Stimulated activated CD4-positive, alpha-beta T cell treated with anti-CD3 and anti-CD28 coated beads, Interleukin-4, amount 100 ng/mL, for 48 hours (primary cell): ENCODE measurements at regions not wholly inside any gene's neighbourhood (a gene's known extent, or its start where the extent isn't known, plus 50 kb on each side); places are given as distances from the start of the nearest gene placed in this dataset.
"Not testable (repeated sequence)": the region's sequence is repeated elsewhere in the genome, so short reads cannot be mapped to it uniquely, and the experiment has no call there.

Experiments used
- DNase-seq, 2 donors: peaks; one replicate each; pipeline ENCODE4 v3.0.0-alpha.2; 2020; ENCODE audit warnings: low read depth in 2 of 2

DNA sequence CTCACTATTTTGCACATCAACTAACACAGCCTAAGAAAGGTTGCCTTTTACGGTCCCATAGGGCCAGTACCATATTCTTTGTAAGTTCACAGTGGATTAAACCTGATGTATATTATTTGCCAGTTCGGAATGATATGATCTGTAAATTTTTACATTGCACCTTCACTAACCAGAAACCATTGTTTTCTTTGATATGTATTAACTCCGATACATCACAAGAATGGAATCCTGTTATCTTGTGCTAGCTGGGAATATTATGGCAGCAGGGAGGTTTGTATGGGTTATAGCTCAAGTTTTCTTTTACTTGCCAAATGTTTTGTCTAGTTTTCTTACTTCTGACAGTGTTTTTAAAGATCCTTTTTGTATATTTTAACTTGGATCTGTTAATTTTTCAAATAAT lies 51.4 kb upstream of the S1PR1 start:
- DNase-seq, result no peak

DNA sequence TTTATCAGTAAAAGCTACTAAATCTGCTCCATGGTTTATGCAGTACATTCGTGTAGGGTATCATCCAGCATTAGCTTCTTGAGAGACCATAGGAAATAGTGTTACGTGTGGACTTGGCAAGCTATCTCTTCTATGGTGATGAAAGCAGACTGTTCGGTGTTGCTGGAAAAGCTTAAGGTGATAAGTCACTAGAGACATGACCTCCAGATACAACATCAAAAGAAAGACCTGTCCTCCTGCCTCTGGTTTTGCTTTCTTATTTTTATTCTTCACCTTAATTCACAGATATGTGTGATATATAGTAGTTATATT lies 53.5 kb upstream of the S1PR1 start:
- DNase-seq, result no peak

DNA sequence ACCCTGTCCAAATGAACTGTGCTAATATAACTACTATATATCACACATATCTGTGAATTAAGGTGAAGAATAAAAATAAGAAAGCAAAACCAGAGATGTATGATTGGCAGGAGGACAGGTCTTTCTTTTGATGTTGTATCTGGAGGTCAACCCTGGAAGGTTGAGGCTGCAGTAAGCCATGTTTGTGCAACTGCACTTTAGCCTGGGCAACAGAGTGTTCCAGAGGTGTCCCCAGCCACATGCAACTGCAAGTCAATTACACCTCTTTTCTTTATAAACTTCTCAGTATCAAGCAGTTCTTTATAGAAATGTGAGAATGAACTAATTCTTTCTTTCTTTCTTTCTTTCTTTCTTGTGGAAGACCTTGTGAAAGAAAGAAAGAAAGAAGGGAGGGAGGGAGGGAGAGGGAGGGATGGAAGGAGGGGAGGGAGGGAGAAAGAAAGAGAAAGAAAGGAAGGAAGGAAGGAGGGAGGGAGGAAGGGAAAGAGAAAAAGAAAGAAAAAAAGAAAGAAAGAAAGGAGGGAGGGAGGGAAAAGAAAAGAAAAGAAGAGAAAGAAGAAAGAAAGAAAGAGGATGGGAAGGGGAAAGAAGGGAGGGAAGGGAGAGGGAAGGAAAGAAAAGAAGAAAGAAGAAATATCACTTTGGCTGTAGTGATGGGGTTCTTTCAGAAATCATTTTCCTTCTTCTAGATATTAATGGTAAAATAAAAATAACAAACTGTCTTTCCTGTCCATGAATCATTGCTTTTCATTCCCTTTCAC lies 54.0 kb upstream of the S1PR1 start:
- DNase-seq, result no peak

DNA sequence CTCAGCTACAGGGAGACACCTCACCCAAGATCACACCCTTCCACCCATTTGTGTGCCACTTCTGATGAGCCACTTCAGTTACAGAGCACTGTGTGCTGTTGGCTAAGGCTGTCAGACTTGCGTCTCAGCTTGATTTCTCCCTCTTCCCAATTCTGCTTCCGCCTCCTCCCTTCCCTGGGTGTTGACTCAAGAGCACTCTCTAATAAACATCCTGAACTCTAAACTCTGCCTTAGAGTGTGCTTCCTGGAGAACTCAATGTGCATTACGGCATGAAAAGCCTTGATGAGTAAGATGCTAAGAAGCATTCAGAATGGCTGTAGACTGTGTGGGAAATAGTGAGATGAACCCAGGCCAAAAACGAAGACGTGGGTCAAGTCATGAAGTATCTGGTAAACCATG lies 54.9 kb upstream of the S1PR1 start:
- DNase-seq, result no peak

DNA sequence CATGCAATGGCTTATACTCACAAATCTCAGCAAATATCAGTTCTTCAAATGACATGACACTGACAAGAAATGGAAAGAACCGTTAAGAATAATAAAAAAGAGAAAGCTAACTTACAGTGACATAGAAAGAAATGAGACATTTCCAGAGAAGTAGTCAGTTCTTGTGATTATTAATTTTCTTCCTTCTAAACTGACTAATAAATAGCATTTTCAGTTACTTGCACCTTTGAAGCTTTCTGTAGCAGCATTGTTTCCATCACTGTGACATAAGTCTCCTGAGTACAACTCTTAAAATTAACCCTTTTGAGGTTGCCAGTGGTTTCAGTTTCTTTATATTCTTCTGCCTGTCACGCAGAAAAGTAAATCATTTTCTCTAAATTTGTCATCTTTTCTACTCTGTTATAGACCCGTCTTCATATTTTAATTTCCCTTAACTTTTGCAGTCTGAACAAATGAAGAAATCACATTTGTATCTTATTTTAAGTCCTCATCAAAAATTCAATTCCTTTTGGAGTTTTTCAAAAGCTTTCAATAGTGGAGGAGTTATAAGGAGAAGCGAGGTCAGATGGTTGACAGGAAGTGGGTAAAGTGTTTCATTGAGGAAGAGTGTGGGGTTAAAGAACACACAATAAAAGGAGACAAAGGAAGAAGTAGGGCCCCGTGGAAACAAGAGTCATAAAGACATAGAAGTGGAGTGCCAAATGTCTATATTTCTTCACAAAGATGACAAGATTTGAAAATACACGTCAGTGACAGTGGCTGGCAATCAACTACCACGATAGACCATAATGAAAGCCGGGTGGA lies 57.9 kb upstream of the S1PR1 start:
- DNase-seq, result no peak

DNA sequence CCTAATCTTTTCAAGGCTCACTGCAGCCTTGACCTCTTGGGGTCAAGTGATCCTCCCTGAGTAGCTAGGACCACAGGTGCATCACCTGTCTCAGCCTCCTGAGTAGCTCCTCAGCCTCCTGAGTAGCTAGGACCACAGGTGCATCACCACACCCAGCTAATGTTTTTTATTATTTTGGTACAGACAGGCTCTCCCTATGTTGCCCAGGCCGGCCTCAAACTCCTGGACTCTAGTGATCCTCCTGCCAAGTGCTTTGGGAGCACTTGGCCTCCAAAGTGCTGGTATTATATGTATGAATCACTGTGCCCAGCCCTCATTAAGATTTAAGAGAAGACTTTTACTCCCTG lies 58.5 kb upstream of the S1PR1 start:
- no peak for DNase-seq

DNA sequence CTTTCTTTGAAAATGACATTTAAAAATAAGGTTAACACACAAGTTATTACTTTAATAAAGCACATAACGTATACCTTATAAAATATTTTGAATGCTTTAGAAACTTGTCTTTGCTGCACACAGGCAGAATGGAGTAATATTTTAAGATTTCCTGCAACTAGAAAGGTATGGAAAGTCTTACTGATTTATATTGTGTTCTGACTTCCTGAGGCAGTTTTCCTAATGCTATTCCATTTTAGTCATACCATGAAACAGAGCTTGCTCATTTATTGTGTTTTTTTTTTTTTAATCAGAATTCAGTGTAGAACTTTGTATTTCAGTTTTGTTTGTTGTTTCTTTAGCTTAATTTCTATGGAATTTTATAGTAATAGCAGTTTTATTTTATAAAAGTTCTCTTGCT lies 60.9 kb upstream of the S1PR1 start:
- DNase-seq, result no peak

DNA sequence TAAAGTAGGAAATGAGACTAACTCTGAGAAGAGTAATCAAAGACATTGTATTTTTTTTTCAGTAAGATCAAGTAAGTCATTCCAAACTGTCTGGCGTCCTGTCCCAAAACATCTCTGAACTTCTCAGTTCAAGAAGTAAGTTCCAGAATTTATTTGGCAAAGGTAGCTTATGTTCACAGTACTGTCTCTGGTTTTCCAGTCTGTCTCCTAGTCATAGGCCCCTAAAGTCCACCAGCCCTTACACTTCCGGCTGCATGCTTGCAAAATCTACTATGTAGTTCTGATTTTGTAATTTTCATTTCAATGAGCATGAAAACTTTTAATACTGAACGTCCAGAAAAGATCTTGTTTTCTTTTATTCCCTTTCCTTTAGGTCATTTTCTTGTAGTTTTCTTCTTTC lies 61.4 kb upstream of the S1PR1 start:
- DNase-seq, result no peak

DNA sequence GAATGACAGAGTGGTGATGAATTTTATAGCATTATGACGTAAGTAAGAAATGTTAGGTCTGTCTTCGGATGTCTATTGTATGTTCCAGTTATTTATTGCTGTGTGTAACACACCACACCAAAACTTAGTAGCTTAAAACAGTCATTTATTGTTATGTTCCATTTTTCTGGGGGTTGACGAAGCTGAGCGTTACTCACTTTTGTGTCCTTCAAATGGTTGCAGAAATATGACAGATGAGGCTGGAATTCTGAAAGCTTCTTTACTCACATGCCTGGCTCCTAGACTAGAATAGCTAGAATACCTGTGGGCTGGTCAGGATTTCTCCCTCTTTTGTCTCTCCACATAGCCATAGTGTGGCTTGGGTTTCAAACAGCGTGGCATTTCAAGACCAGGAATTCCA lies 62.1 kb upstream of the S1PR1 start:
- DNase-seq, result no peak

DNA sequence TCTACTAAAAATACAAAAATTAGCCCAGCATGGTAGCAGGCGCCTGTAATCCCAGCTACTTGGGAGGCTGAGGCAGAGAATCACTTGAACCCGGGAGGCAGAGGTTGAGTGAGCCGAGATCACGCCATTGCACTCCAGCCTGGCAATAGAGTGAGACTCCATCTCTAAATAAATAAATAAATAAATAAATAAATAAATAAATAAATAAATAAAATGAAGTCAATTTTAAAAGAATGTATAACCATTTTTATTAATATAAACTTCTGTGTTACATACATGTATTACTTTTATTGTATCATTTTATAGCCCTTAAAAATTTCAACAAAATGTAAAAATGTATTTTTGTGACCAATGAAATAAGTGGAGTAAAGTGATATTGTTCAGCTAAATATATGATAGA lies 62.5 kb upstream of the S1PR1 start:
- DNase-seq, result not testable (repeated sequence)

DNA sequence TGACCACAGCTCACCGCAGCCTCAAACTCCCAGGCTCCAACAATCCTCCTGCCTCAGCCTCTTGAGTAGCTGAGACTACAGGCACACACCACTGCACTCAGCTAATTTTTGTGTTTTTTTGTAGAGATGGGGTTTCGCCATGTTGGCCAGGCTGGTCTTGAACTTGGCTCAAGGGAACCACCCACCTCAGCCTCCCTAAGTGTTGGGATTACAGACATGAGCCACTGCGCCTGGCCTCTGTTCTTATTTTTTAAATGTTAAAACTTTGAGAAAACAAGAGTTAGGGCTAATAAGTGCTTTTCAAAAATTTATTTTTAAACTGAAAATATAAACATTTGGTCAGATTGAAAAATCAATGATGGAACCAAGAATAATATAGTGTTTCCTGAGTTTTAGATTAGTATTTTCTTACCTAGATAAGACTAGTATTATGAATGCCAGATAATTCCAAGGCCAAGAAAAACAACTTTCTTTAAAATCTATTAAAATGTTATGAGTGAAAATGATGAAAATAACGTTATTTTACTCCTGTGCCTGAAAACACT lies 66.2 kb upstream of the S1PR1 start:
- DNase-seq, result no peak

DNA sequence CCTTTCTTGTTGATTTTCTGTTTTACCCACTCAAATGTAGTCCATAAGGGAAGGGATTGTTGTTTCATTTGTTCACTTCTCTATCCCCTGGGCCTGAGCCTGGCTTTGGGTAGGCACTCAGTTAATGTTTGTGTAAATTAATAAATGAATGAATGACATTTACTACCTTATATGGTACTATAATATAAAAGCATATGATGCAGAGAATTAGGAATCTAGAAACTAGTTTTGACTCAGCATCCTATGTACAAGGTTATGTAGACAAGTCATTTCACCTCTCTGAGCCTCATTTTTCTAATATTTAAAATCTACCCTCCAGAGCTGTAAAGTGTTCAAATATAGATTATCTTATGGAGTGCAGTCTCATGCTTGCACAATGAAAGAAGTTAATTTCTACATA lies 68.9 kb upstream of the S1PR1 start:
- no peak for DNase-seq

DNA sequence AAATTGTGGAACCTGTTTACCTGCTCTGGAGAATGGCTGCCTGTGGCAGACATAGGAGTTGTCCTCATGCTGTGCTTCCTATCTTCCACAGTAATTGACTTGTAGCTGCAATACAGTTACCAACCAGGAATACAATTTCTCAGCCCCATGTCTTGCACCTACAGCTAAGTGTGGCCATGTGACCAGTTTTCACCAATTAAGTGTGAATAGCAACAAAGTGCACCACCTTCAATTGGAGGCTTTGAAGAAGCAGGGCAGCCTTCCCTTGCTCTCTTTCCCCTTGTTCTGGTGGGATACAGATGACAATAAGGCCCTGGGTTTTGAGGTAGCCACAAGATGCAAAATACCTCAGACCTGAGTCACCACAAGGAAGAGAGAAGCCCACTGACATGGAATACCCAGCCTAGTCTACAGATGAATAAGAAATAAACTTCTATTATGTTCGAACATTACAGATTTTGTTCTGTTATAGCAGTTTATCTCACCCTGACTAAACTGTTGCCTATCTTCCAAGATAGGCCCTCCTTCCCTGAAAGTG lies 70.2 kb upstream of the S1PR1 start:
- DNase-seq, result no peak

DNA sequence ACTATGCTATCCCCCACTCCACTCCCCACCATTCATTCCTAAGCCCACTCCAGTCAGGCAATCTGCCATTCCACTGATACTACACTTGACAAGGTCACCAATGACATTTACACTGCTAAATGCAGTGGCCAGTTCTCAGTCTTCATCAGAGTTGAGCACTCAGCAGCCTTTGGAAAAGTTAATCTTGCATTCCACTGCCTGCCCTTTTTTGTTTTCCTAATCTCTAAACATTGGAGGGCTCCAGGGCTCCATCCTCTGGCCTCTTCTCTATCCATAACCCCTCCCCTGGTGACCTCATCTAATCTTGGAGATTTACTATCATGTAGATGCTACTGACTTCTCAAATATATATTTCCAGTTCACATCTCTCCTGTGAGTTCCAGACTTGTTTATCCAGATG lies 70.9 kb upstream of the S1PR1 start:
- DNase-seq, result no peak

DNA sequence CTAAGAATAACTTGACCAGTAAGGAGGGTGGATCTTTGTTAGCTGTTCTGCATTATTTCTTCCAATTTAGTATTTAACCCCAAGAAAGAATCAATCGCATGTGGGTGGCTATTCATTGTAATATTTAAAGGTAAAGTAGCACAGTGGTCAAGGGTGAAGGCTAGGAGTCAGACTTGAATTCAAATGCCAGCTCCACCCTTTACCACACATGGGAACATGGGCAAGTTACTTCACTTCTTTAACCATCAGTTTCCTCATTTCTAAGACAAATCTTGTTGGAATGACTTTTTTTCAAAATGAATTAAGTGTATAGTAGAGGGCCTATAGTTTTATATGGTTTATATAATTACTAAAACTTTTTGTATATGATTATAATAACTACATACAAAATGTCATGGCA lies 71.3 kb upstream of the S1PR1 start:
- DNase-seq, result no peak

DNA sequence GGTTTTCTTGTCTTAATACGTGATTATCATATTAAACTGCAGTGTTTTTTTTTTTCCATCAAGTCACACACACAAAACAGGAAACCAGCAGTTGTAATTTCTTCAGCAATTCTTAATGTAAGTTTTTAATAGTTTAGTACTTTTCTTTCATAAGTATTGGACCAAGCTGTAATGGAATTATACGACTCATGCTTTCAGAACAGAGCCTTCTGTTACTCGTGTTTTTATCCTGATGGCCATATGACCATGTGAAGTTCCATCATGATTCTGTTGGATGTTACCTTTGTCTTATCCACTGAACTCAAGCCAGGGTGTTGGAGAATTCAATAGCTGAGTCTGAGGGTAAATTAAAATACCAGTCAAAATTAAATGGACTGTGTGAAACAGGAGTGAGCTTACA lies 72.0 kb upstream of the S1PR1 start:
- no peak for DNase-seq

DNA sequence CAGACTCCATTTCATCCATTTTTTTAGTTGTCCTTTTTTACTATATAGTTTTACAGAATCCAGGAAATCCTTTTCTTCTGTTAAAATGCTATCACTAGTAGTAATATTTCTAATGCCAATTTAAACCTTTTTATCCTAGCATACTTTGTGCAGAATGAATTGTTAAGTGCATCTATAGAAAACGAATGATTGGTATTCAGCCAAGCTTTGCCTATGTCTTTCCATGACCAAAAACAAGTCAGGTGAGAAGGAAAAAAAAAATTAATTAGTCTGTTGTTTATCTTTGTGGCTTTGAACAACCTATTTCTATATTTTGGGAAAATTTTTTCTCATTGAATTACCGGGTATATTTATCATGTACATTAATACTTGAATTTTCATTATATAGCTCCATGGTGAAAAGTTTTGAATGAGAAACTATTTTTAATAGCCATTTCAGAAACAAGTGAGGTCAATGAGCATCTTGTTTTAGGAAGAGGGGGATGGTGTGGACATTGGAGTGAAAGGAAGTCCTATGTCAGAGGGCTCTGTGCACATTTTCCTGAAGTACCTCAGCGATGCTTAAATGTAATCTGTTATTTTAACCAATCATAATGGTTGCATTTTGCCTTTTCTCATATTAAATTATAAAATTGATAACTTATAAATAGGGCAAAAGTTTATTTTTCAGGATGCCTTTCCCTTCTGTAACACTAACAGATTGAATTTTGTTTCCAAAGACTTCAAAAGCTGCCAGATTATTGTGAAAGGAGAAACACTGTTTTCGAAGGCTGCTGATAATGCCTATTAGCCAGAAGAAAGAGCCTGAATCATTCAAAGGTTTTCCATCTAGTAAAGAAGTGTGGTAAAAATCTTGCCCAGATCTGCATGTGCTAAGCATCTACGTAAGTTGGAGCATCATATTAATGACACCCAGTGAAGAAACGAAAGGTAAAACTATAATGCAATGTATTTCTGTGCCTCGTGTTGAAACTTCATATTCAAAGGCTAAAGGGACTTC lies 73.8 kb upstream of the S1PR1 start:
- DNase-seq, result no peak

DNA sequence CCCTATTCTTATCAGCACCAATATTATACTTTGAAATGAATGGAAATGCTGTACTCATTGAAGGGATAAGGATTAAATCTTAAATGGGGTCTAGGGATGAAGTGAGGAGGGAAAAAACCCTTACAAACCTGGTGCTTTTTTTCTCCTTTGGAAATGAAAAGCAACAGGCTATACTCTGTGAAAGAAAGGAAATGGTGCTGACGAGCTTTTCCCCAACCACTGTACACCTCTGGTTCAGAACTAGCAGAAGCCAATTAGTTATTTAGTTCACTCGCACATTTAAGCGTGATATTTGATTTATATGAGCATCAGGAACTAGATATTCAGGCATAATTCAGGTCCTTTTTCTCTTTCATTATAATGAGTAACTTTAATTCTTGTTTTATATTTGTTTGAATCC lies 74.5 kb upstream of the S1PR1 start:
- no peak for DNase-seq

DNA sequence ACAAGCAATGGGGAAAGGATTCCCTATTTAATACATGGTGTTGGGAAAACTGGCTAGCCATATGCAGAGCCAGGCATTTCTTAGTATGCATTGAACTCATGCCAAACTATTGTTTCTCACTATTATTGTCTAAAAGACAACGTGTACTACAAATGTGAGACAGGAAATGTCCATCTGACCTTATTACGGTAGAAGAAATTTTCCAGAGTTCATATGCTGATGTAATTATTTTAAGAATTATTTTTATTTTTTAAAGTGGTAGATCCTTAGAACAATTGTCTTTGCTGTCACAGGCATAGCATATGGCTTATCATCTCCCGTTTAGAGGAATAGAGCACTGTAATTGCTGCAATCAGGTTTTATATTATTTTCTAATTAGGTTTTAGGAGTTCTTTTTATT lies 75.2 kb upstream of the S1PR1 start:
- DNase-seq, result no peak

DNA sequence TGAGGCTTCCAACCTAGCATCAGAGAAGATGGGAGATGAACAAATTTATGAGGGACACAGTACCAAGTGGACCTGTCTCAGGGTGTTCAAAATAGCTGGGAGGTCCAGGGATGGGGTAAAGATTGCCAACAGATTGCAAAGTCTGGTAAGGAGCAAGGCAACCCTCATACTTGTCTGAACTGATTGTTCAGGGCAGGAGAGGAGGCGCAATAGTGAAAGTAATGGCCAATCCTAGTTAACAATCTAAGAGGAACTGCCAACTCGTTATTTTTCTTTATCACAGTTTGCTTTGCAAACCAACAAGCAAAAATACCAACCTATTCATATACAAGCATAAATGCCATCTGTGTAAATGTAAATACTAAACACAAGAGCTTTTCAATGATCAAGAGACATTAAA lies 78.4 kb upstream of the S1PR1 start:
- DNase-seq, result no peak

DNA sequence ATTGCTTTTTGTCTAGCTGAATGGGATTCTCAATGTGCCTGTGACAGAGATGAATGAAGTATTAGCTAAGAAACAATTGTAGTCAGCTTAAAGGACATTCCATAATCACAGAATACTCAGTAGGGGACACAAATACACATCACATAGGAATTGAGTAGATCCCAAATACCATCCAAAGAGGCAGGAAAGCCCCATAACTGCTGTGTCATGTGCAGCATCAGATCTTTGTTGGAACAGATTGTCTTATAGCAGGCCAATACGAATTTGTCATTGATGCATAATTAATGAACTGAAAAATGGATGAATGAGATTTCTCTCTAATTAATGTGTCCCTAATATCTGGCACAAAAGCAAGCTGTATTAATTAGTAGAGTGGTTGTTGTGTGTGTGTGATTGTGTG lies 82.3 kb upstream of the S1PR1 start:
- DNase-seq, result no peak

DNA sequence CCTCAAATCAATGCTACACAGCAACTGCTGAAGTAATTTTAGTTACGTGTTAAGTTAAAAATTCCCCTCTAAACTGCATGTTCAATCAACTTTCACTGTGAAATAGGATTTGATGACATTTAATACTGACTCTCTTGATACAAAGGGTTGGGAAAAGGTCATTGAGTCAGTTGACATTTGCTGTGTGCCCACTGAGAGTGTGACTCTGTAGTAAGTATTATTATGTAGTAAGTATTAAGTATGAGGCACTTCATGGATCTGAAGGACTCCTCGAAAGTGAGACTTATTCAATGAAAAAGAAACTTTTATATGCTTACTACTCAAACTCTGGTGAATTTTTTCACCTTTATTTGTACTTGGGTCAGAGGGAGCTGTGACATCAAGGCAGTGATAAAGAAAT lies 83.1 kb upstream of the S1PR1 start:
- DNase-seq, result no peak
